ENCODE measurements at regions not wholly inside any gene's neighbourhood (a gene's known extent, or its start where the extent isn't known, plus 50 kb on each side); places are given as distances from the start of the nearest gene placed in this dataset.

- ChIA-PET CTCF (no interaction called here), POLR2A (no interaction called here)
- TF ChIP-seq CTCF (IDR thresholded peaks at IDR 0.05; ENCODE audit: low read depth, low read length) = no peak
- DNase-seq (ENCODE audit: low read depth, low spot score) = no peak
- Histone ChIP-seq H3K9me3 (ENCODE audit: control insufficient read depth, insufficient read depth, low read length) (no peaks in the 10 kb centered on the region), H3K4me3 (ENCODE audit: low read depth, low read length) (no peak overlapping the region), H3K27ac (ENCODE audit: low read depth, low read length) (no peak overlapping the region), H3K27me3 (ENCODE audit: control insufficient read depth, insufficient read depth, low read length) (peaks cover 8% of the 10 kb centered on the region)
Observed at GRCh38 chr4:152162331-152162697, 373.6 kb downstream of the FBXW7 start.

GRCh38 chr4:152161676-152162330, 374.1 kb downstream of the FBXW7 start:
- Histone ChIP-seq H3K27ac (ENCODE audit: low read depth, low read length) (no peak overlapping the region), H3K4me3 (ENCODE audit: low read depth, low read length) (no peak overlapping the region), H3K27me3 (ENCODE audit: control insufficient read depth, insufficient read depth, low read length) (peaks cover 8% of the 10 kb centered on the region), H3K9me3 (ENCODE audit: control insufficient read depth, insufficient read depth, low read length) (no peaks in the 10 kb centered on the region)
- POLR2A ChIA-PET = interaction anchor here (0.6 kb wide), 1 partner anchor 194 kb away, joined by 6 read pairs; no protein-coding TSS in a partner anchor
- no peak for DNase-seq (ENCODE audit: low read depth, low spot score)
- no peak for TF ChIP-seq CTCF (IDR thresholded peaks at IDR 0.05; ENCODE audit: low read depth, low read length)
- CTCF ChIA-PET = no interaction called here

GRCh38 chr4:152160225-152160800, 375.6 kb downstream of the FBXW7 start:
- no peak for DNase-seq (ENCODE audit: low read depth, low spot score)
- Histone ChIP-seq H3K9me3 (ENCODE audit: control insufficient read depth, insufficient read depth, low read length) (no peaks in the 10 kb centered on the region), H3K4me3 (ENCODE audit: low read depth, low read length) (no peak overlapping the region), H3K27ac (ENCODE audit: low read depth, low read length) (no peak overlapping the region), H3K27me3 (ENCODE audit: control insufficient read depth, insufficient read depth, low read length) (peaks cover 10% of the 10 kb centered on the region)
- CTCF ChIA-PET = no interaction called here
- no peak for TF ChIP-seq CTCF (IDR thresholded peaks at IDR 0.05; ENCODE audit: low read depth, low read length)
- POLR2A ChIA-PET = no interaction called here

- DNase-seq (ENCODE audit: low read depth, low spot score) = no peak
- ChIA-PET POLR2A (no interaction called here), CTCF (no interaction called here)
- Histone ChIP-seq H3K27me3 (ENCODE audit: control insufficient read depth, insufficient read depth, low read length) (peaks cover 14% of the 10 kb centered on the region), H3K27ac (ENCODE audit: low read depth, low read length) (no peak overlapping the region), H3K4me3 (ENCODE audit: low read depth, low read length) (no peak overlapping the region), H3K9me3 (ENCODE audit: control insufficient read depth, insufficient read depth, low read length) (no peaks in the 10 kb centered on the region)
- no peak for TF ChIP-seq CTCF (IDR thresholded peaks at IDR 0.05; ENCODE audit: low read depth, low read length)
Observed at GRCh38 chr4:152159773-152160172, 376.1 kb downstream of the FBXW7 start.

- H3K27ac ChIP-seq (ENCODE audit: low read depth, low read length) = no peak overlapping the region
- H3K27me3 ChIP-seq (ENCODE audit: control insufficient read depth, insufficient read depth, low read length) = peaks cover 16% of the 10 kb centered on the region
- no peak overlapping the region for H3K4me3 ChIP-seq (ENCODE audit: low read depth, low read length)
- CTCF ChIA-PET = no interaction called here
- DNase-seq (ENCODE audit: low read depth, low spot score) = no peak
- no peak for TF ChIP-seq CTCF (IDR thresholded peaks at IDR 0.05; ENCODE audit: low read depth, low read length)
- POLR2A ChIA-PET = no interaction called here
- no peaks in the 10 kb centered on the region for H3K9me3 ChIP-seq (ENCODE audit: control insufficient read depth, insufficient read depth, low read length)
Observed at GRCh38 chr4:152158225-152158624, 377.7 kb downstream of the FBXW7 start.

Data from AG04450 (cell line).